Right lung (tissue), 2 donors: ENCODE measurements at regions not wholly inside any gene's neighbourhood (a gene's known extent, or its start where the extent isn't known, plus 50 kb on each side); places are given as distances from the start of the nearest gene placed in this dataset.
A peak's percentile ranks its signal among the peaks of the same experiment; 100 is the strongest.

Experiments used
- DNase-seq, 2 donors: peaks; one replicate each; pipeline ENCODE4 v3.0.0-alpha.2; 2013

DNA sequence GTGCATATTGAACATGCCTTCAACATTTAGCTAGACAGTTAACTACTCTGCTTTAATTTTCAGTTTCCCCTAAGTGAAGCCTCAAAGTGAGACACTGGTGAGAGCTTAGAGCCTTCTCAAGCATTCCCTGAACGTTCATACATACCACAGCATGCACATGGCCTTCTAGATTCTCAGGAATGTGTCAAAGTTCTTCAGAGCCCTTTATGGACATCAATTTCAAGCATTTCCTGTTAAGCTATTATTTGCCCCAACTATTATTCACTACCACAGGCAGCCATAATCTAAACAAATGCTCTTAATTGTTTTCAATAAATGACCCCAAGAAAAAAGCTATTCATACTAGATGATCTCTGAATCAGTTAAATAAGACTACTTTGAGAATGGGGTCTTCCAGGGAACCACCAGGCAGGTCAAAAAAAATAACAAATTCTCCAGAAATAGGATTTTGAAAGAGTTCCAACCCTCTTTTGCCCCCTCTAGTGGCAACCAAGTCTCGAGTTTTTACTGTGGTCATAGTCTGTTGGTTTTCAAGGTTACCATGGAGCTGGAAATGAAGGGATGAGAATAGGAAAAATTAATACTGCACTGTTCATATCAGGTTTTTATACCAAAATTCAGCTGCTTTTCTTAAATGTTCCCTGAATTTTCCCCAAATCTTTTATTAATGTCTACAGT is 235.4 kb downstream of the RAB28 start:
- no peak for DNase-seq

DNA sequence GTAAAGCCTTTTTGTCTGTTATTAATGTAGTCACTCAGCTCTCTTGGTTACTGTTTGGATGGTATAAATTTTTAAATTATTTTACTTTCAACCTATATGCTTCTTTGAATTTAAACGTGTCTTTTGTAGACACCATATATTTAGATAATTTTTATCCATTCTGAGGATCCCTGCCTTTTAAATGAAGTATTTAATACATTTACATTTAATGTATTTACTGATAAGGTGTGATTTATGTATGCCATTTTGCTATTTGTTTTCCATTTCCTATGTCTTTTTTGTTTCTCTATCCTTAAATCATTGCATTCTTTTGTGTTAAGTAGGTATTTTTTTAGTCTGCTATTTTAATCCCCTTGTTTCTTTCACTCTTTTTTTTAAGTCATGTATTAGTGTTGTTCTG is 238.0 kb downstream of the RAB28 start:
- DNase-seq: no peak

DNA sequence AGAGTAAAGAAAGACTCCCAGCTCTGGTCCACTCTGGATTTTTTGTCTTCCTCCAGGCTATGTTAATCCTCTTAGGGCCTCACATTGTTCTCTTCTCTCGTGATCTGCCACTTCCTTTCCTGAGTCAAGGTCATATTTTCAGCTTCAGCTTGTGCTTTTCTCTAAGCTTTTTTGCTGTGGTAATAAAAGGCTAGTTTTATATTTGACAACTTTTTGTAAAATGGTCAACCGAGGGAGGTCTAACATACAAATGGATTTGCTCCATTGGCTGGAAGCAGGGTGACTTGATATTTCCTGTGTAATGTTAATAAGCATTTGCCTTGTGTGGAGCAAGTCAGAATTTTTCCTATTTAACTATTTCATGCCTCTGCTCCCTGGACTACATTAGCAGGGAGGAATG is 239.7 kb downstream of the RAB28 start:
- DNase-seq: no peak

- no peak for DNase-seq
These were observed 241.0 kb downstream of the RAB28 start for GRCh38 chr4:13243152-13243551.

DNA sequence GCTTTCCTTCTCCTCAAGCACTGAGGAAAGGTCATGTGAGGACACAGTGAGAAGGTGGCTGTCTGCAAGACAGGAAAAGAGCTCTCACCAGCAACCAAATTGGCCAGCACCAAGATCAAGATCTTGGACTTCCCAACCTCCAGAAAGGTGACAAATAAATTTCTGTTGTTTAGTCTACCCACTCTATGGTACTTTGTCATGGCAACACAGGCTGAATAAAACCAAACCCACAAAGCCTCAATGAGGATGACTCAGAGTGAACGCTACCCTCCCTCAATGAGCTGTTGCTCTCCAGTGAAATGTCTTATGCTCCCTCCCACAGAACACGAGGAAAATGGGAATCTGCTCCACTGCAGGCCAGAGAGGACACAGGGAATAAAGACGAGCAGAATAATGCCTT is 244.1 kb downstream of the RAB28 start:
- DNase-seq: no peak

DNA sequence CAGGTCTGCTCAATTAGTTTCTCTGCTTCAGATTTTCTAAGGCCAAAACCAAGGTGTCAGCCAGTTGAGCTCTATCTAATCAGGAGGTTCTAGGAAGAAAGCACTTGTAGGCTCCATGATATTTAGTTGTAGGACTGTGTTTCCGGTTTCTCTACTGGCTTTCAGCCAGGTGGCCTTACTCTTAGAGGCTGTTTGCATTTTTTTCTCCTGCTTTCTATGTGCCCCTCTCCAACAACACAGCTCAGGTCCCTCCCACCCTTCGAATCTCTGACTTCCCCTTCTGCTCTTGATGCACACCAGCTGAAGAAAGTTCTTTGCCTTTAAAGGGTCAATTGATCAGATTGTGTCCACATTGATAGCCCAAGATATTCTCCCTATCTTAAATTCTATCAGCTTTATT is 245.2 kb downstream of the RAB28 start:
- no peak for DNase-seq

GRCh38 chr4:13236485-13236884 is 247.7 kb downstream of the RAB28 start:
- DNase-seq: no peak

GRCh38 chr4:13233755-13234154 is 250.4 kb downstream of the RAB28 start:
- DNase-seq: no peak

GRCh38 chr4:13219971-13220370 is 264.2 kb downstream of the RAB28 start:
- DNase-seq: no peak

DNA sequence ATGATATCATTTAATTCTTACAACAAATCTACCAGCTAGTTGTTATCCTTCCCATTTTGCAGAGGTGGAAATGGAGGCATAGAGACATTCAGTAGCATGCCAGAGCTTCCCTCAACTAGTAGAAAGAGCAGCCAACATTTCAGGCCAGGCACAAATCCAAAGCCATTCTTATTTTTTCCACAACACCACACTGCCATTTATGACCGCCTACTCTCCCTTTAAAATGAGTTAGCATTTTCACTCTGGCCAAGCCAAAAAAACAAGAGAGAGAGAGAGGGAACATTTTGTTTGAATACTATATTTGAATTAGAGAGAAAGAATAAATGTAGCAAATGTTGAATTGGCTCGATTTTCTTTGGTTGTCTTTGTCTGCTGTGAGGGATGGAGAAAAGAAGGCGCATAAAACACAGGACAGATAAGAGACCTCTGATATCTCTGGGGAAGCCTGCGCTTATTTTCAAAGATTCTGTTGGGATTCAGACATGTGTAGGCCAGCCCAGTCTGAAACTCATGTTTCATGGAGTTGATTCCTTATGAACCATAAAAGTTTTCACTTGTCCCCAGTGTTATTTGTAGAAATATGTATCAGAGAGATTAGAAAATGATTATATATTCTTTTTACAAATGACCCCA is 265.7 kb downstream of the RAB28 start:
- DNase-seq: peak; percentile 25 to 37

DNA sequence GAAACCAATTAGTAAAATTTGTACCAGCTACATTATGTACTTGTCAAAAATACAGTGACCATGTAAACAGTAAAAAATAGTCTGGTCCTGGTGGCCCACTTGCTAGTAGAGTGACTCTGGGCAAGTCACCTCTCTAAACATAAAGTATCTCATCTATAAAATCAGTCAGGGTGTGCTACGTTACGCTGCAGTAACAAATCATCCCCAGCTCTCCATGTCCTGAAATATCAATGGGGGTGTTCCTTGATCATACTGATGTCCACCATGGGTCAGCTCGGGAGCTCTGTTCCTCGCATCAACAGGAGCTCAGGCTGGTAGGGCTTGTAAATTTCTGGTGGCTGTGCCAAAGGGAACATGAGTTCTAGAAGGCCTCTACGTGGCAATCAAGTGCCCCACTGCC is 268.6 kb downstream of the RAB28 start:
- no peak for DNase-seq

GRCh38 chr4:13212936-13213335 is 271.2 kb downstream of the RAB28 start:
- no peak for DNase-seq

DNA sequence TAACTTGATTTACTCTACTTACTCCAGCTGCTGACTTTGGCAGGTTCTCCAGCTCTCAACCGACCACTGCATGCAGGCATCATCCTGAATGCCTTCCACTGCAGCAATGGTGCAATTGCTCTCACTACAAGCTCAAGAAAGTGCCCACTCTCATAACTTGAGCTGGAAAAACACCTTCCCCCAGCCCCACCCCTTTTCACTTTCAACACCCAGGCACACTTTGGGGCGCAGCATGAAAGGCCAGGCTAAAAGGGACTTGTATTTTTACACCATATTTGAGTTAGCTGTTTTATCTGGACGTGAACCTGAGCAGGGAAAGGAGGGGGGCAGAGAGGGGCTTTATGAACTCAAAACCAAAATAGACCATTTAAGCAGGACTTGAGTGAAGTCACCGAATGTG is 274.5 kb downstream of the RAB28 start:
- DNase-seq: no peak

GRCh38 chr4:13208558-13209193 is 275.5 kb downstream of the RAB28 start:
- DNase-seq: no peak

DNA sequence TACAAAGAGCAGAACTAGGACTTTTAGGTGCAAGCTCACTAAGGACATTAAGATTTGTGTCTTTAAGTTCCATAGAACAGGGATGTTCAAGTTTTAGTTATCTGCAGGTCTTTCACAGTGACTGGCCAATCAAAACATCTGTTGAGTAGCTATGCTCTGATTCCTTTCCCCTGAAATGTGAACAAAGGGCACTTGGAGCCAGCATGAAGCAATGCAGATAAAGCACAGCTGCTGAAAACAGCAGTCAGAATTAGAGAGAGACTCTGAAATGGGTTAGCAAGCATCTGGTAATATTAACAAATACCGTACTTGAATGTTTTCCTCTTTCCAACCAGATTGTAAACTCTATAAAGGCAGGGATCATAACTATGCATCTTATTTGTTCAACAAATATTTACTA is 276.9 kb downstream of the RAB28 start:
- DNase-seq: peak; percentile 25 to 26

GRCh38 chr4:13203101-13203500 is 281.0 kb downstream of the RAB28 start:
- peak; percentile 44 to 45 for DNase-seq

DNA sequence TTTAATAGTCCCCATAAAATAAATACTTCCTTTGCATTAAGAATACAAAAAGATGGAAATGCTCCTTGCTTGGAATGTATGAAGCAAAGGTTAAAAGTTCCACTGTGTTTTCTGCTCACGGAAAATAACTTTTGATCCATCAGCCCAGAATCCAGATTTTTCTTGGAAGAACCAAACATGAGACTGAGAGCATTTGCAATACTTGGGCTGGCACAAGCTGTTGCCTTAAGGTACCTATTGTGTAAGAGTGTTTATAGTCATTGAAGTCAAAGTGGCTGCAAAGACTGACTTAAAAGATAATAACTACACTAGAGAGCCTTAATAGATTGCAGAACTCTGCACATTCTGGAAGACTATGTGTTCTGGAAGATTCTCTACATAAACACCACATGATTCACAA is 281.4 kb downstream of the RAB28 start:
- peak in 1 of 2 donors; percentile 24 for DNase-seq

- no peak for DNase-seq
These were observed 282.9 kb downstream of the RAB28 start for GRCh38 chr4:13201241-13201640.

DNA sequence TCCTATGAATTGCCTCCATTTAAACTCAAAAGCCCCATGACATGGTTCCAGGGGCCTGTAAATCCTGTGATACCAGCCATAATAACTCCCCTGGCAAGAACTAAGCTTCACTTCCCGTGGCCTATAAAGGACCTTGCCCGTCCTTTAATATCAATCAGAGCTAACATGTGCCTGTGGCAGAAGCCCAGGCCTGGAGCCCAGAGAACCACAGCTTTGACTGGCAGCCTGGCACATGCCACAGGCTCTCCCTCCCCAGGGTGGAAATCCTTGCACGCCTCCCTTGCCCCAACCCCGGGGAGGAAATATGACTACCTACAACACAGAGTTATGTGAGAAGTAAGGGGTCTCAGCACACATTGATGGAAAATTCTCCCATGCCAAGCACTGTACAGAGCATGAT is 287.4 kb downstream of the RAB28 start:
- no peak for DNase-seq

DNA sequence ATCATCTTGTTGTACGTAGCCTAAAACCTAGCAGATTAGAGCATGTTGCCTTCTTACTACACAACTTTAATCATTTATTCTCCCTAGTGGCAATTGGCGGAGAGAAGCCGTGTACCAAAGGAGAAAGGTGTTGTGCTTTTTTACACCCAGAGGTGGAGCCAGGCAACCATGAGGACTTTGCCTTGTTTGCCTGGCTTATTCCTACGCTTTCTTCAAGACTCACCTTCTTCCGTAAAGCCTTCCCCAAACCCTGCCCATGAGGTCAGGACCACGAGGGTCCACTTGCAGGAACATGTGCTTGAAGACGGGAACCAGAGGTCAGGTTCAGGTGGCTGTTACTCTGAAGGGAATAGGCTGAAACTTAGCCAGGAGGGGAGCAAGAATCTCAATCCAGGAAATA is 290.5 kb downstream of the RAB28 start:
- DNase-seq: no peak

- DNase-seq: no peak
These were observed 293.9 kb downstream of the RAB28 start for GRCh38 chr4:13190093-13190721.

- no peak for DNase-seq
These were observed 299.9 kb downstream of the RAB28 start for GRCh38 chr4:13184199-13184598.

GRCh38 chr4:13182133-13182532 is 302.0 kb downstream of the RAB28 start:
- no peak for DNase-seq
